ENCODE measurements at regions not wholly inside any gene's neighbourhood (a gene's known extent, or its start where the extent isn't known, plus 50 kb on each side); places are given as distances from the start of the nearest gene placed in this dataset.

GRCh38 chr16:6892966-6893365 lies 439.7 kb upstream of the RBFOX1 start:
- ATAC-seq (ENCODE audit: insufficient number of reproducible peaks, low FRiP score, low read depth) (no peak), DNase-seq (ENCODE audit: low spot score) (no peak)
- no peak for TF ChIP-seq CTCF (IDR thresholded peaks at IDR 0.05)
- H3K4me1 ChIP-seq (ENCODE audit: control insufficient read depth in 1 of 2, low read depth in 2 of 2), result no peaks in the 10 kb centered on the region
- H3K4me3 ChIP-seq, result no peak overlapping the region
- no peak overlapping the region for H3K27ac ChIP-seq
- H3K36me3 ChIP-seq, result no peaks in the 10 kb centered on the region
- no peaks in the 10 kb centered on the region for H3K27me3 ChIP-seq (replicated peaks; ENCODE audit: insufficient read depth)
- no peaks in the 10 kb centered on the region for H3K9me3 ChIP-seq

- Histone ChIP-seq H3K27ac (no peak overlapping the region), H3K36me3 (no peaks in the 10 kb centered on the region), H3K9me3 (no peaks in the 10 kb centered on the region), H3K4me1 (ENCODE audit: control insufficient read depth in 1 of 2, low read depth in 2 of 2) (no peaks in the 10 kb centered on the region), H3K27me3 (replicated peaks; ENCODE audit: insufficient read depth) (no peaks in the 10 kb centered on the region), H3K4me3 (no peak overlapping the region)
- ATAC-seq (ENCODE audit: insufficient number of reproducible peaks, low FRiP score, low read depth), result no peak
- no peak for DNase-seq (ENCODE audit: low spot score)
- no peak for TF ChIP-seq CTCF (IDR thresholded peaks at IDR 0.05)
Measured at GRCh38 chr16:6891496-6891895, 441.1 kb upstream of the RBFOX1 start.

GRCh38 chr16:6888531-6888930 lies 444.1 kb upstream of the RBFOX1 start:
- DNase-seq (ENCODE audit: low spot score) (no peak), ATAC-seq (ENCODE audit: insufficient number of reproducible peaks, low FRiP score, low read depth) (no peak)
- Histone ChIP-seq H3K27ac (no peak overlapping the region), H3K4me3 (no peak overlapping the region), H3K9me3 (no peaks in the 10 kb centered on the region), H3K27me3 (replicated peaks; ENCODE audit: insufficient read depth) (no peaks in the 10 kb centered on the region), H3K4me1 (ENCODE audit: control insufficient read depth in 1 of 2, low read depth in 2 of 2) (no peaks in the 10 kb centered on the region), H3K36me3 (no peaks in the 10 kb centered on the region)
- TF ChIP-seq CTCF (IDR thresholded peaks at IDR 0.05), result no peak

GRCh38 chr16:6884002-6884401 lies 448.6 kb upstream of the RBFOX1 start:
- no peak for TF ChIP-seq CTCF (IDR thresholded peaks at IDR 0.05)
- Histone ChIP-seq H3K9me3 (no peaks in the 10 kb centered on the region), H3K4me3 (no peak overlapping the region), H3K36me3 (no peaks in the 10 kb centered on the region), H3K27ac (no peak overlapping the region), H3K4me1 (ENCODE audit: control insufficient read depth in 1 of 2, low read depth in 2 of 2) (no peaks in the 10 kb centered on the region), H3K27me3 (replicated peaks; ENCODE audit: insufficient read depth) (no peaks in the 10 kb centered on the region)
- DNase-seq (ENCODE audit: low spot score), result no peak
- ATAC-seq (ENCODE audit: insufficient number of reproducible peaks, low FRiP score, low read depth), result no peak

- Histone ChIP-seq H3K9me3 (no peaks in the 10 kb centered on the region), H3K4me3 (no peak overlapping the region), H3K36me3 (no peaks in the 10 kb centered on the region), H3K27ac (no peak overlapping the region), H3K4me1 (ENCODE audit: control insufficient read depth in 1 of 2, low read depth in 2 of 2) (no peaks in the 10 kb centered on the region), H3K27me3 (replicated peaks; ENCODE audit: insufficient read depth) (no peaks in the 10 kb centered on the region)
- ATAC-seq (ENCODE audit: insufficient number of reproducible peaks, low FRiP score, low read depth) (no peak), DNase-seq (ENCODE audit: low spot score) (no peak)
- no peak for TF ChIP-seq CTCF (IDR thresholded peaks at IDR 0.05)
Measured at GRCh38 chr16:6880263-6880662, 452.4 kb upstream of the RBFOX1 start.

All from thoracic aorta (tissue), 2 donors.